ENCODE measurements at regions not wholly inside any gene's neighbourhood (a gene's known extent, or its start where the extent isn't known, plus 50 kb on each side); places are given as distances from the start of the nearest gene placed in this dataset.

DNA sequence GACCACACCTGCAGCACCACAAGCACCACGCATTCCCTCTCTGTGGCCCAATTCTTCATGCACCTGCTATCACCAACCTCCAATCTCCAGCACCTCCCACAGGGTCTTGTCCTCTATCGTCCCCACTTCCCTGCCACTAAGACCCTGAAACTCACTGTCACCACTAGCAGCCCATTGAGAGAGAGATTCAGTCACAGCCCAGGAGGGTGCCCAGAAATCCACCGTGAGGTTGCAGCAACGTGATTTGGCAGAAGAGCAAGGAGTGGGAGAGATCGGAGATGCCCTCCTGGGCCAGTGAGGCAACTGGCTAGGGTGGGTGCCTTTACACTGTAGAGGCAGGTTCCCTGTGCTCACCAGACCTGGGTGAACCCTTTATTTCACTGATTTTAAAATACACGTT lies 90.1 kb downstream of the ANKRD60 start:
- no peaks in the 10 kb centered on the region for H3K36me3 ChIP-seq
- H3K4me1 ChIP-seq = peaks cover 0 to 12% (median 8%) of the 10 kb centered on the region in 4 donors
- no peaks in the 10 kb centered on the region for H3K9me3 ChIP-seq
- no peak for DNase-seq
- WGBS, 5 donors = 74 to 89% (median 82%) methylated on average over 6 of the region's 6 CpGs
- intact Hi-C loops (cut with DNase I; ENCODE audit: low total_unique reads) = no loop called here
- H3K27me3 ChIP-seq = peaks cover 0 to 78% (median 0%) of the 10 kb centered on the region in 3 donors
- no peak overlapping the region for H3K4me3 ChIP-seq
- H3K27ac ChIP-seq = no peak overlapping the region
- TF ChIP-seq EP300 (IDR thresholded peaks at IDR 0.05) (no peak), POLR2AphosphoS5 (IDR thresholded peaks at IDR 0.05) (no peak), POLR2A (IDR thresholded peaks at IDR 0.05) (no peak)
- TF ChIP-seq, protein P1, sequence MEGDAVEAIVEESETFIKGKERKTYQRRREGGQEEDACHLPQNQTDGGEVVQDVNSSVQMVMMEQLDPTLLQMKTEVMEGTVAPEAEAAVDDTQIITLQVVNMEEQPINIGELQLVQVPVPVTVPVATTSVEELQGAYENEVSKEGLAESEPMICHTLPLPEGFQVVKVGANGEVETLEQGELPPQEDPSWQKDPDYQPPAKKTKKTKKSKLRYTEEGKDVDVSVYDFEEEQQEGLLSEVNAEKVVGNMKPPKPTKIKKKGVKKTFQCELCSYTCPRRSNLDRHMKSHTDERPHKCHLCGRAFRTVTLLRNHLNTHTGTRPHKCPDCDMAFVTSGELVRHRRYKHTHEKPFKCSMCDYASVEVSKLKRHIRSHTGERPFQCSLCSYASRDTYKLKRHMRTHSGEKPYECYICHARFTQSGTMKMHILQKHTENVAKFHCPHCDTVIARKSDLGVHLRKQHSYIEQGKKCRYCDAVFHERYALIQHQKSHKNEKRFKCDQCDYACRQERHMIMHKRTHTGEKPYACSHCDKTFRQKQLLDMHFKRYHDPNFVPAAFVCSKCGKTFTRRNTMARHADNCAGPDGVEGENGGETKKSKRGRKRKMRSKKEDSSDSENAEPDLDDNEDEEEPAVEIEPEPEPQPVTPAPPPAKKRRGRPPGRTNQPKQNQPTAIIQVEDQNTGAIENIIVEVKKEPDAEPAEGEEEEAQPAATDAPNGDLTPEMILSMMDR (IDR thresholded peaks at IDR 0.05) = no peak

DNA sequence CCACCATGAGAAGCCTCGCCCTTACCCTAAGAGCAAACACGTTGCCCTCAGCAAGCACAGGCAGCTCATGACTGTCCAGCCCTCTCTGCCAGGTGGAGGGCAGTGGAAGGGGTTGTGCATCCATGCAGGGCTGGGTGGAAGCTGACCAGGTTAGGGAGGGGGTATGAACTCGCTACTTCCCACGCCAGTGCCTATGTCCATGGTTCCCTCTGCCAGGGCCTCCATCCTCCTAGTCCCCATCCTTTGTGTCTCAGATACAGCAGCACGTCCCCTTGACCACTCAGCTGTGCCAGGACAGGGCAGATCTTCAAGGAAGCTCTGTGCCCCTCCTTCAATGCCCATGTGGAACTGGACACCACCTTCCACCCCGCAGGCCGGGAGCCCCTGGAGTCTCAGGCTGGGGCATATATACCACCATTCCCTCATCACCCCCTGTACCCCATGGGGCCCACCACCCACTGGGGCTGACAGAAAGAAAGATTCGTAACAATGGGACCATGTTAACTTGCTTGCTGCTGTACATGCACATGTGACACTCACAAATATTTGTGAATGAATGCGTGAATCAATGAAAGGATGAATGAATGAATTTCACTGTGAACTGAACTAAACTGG lies 90.7 kb downstream of the ANKRD60 start:
- H3K27ac ChIP-seq = no peak overlapping the region
- intact Hi-C loops (cut with DNase I; ENCODE audit: low total_unique reads) = no loop called here
- peaks cover 0 to 12% (median 8%) of the 10 kb centered on the region in 4 donors for H3K4me1 ChIP-seq
- WGBS, 5 donors = 77 to 89% (median 86%) methylated on average over 9 of the region's 9 CpGs
- TF ChIP-seq POLR2AphosphoS5 (IDR thresholded peaks at IDR 0.05) = no peak
- no peak for TF ChIP-seq EP300 (IDR thresholded peaks at IDR 0.05)
- no peak for TF ChIP-seq POLR2A (IDR thresholded peaks at IDR 0.05)
- TF ChIP-seq, protein P1 (IDR thresholded peaks at IDR 0.05) = no peak
- no peaks in the 10 kb centered on the region for H3K36me3 ChIP-seq
- DNase-seq = no peak
- H3K4me3 ChIP-seq = no peak overlapping the region
- peaks cover 0 to 84% (median 5%) of the 10 kb centered on the region in 3 donors for H3K27me3 ChIP-seq
- no peaks in the 10 kb centered on the region for H3K9me3 ChIP-seq

DNA sequence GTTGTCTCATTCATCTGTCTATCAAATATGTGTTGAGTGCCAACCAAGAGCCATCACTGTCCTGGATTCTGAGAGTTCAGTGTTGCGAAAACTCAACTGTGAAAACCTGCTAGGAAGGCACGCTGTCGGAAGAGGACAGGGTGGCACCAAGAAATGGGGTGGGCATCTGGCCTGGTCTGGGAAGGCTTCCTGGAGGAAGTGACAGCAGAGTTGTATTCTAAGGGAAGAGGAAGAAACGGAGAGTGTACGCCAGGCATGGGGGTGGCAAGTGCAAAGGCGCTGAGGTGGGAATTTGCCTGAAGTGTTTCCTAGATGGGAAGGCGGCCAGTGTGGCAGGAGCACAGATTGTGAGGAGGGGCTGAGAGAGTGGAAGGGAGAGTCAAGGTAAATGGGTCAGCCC lies 91.2 kb downstream of the ANKRD60 start:
- 92 to 98% (median 95%) methylated on average over 7 of the region's 7 CpGs for WGBS, 5 donors
- H3K27me3 ChIP-seq = peaks cover 0 to 88% (median 5%) of the 10 kb centered on the region in 3 donors
- no peaks in the 10 kb centered on the region for H3K9me3 ChIP-seq
- H3K4me3 ChIP-seq = no peak overlapping the region
- intact Hi-C loops (cut with DNase I; ENCODE audit: low total_unique reads) = no loop called here
- no peaks in the 10 kb centered on the region for H3K36me3 ChIP-seq
- H3K27ac ChIP-seq = no peak overlapping the region
- TF ChIP-seq, protein P1 (IDR thresholded peaks at IDR 0.05) = no peak
- TF ChIP-seq POLR2A (IDR thresholded peaks at IDR 0.05) = no peak
- TF ChIP-seq POLR2AphosphoS5 (IDR thresholded peaks at IDR 0.05) = no peak
- TF ChIP-seq EP300 (IDR thresholded peaks at IDR 0.05) = no peak
- no peak for DNase-seq
- H3K4me1 ChIP-seq = peaks cover 0 to 15% (median 8%) of the 10 kb centered on the region in 4 donors

DNA sequence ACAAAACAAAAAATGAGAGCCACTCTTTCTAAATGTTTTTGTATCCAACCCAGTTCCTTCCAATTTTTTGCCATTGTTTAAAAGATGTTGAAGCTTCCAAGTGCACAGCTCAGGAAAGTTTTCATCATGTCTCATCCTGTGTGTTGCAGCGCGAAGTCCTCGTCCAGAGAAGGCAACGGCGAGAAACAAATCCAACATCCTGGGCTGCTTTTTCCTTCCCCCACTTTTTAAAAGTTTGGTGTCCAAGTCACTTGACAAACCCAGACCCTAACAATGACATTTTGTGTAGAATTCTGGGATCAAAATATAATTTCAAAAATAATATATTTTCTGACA lies 92.3 kb downstream of the ANKRD60 start:
- no peak overlapping the region for H3K4me3 ChIP-seq
- intact Hi-C loops (cut with DNase I; ENCODE audit: low total_unique reads) = no loop called here
- H3K4me1 ChIP-seq = peaks cover 0 to 26% (median 13%) of the 10 kb centered on the region in 4 donors
- H3K9me3 ChIP-seq = no peaks in the 10 kb centered on the region
- 39 to 69% (median 64%) methylated on average over 5 of the region's 5 CpGs for WGBS, 5 donors
- DNase-seq = no peak
- H3K27ac ChIP-seq = no peak overlapping the region
- H3K27me3 ChIP-seq = peaks cover 0 to 93% (median 5%) of the 10 kb centered on the region in 3 donors
- TF ChIP-seq, protein P1 (IDR thresholded peaks at IDR 0.05) = no peak
- no peak for TF ChIP-seq POLR2A (IDR thresholded peaks at IDR 0.05)
- no peak for TF ChIP-seq POLR2AphosphoS5 (IDR thresholded peaks at IDR 0.05)
- no peak for TF ChIP-seq EP300 (IDR thresholded peaks at IDR 0.05)
- no peaks in the 10 kb centered on the region for H3K36me3 ChIP-seq
